GM18502 (cell line): ENCODE measurements at regions not wholly inside any gene's neighbourhood (a gene's known extent, or its start where the extent isn't known, plus 50 kb on each side); places are given as distances from the start of the nearest gene placed in this dataset.

ENCODE experiments used
- ATAC-seq: cut with Tn5 transposase; IDR thresholded peaks from one replicate; pipeline ENCODE4 v1.9.1; 2021; ENCODE audit warnings: mild to moderate bottlenecking; ENCODE audit not compliant: unreplicated experiment, poor library complexity

- ATAC-seq, result no peak
These were observed 465.1 kb upstream of the CHAC2 start for GRCh38 chr2:53302455-53302854.

GRCh38 chr2:53289309-53290006, 478.1 kb upstream of the CHAC2 start:
- ATAC-seq, result no peak

- no peak for ATAC-seq
These were observed 481.3 kb upstream of the CHAC2 start for GRCh38 chr2:53286345-53286744.

GRCh38 chr2:53275743-53276142, 491.9 kb upstream of the CHAC2 start:
- ATAC-seq, result no peak

GRCh38 chr2:53268626-53269025, 499.0 kb upstream of the CHAC2 start:
- no peak for ATAC-seq

GRCh38 chr2:53268086-53268485, 499.5 kb upstream of the CHAC2 start:
- no peak for ATAC-seq

GRCh38 chr2:53265544-53266299, 501.9 kb upstream of the CHAC2 start:
- no peak for ATAC-seq

- no peak for ATAC-seq
These were observed 507.0 kb upstream of the CHAC2 start for GRCh38 chr2:53260568-53260967.

- ATAC-seq, result no peak
These were observed 508.1 kb upstream of the CHAC2 start for GRCh38 chr2:53259395-53260009.

- no peak for ATAC-seq
These were observed 510.3 kb upstream of the CHAC2 start for GRCh38 chr2:53257287-53257686.

GRCh38 chr2:53253244-53253643, 514.4 kb upstream of the CHAC2 start:
- ATAC-seq, result no peak

- ATAC-seq, result no peak
These were observed 515.5 kb upstream of the CHAC2 start for GRCh38 chr2:53252115-53252514.

GRCh38 chr2:53247956-53248735, 519.5 kb upstream of the CHAC2 start:
- ATAC-seq, result no peak

- ATAC-seq, result no peak
These were observed 524.2 kb upstream of the CHAC2 start for GRCh38 chr2:53243430-53243829.

- no peak for ATAC-seq
These were observed 525.5 kb upstream of the CHAC2 start for GRCh38 chr2:53242090-53242489.

GRCh38 chr2:53235836-53236582, 531.6 kb upstream of the CHAC2 start:
- no peak for ATAC-seq

- no peak for ATAC-seq
These were observed 533.1 kb upstream of the CHAC2 start for GRCh38 chr2:53234548-53234903.

GRCh38 chr2:53233759-53234547, 533.7 kb upstream of the CHAC2 start:
- no peak for ATAC-seq

- ATAC-seq, result no peak
These were observed 535.7 kb upstream of the CHAC2 start for GRCh38 chr2:53231908-53232307.
